Natural killer cell (primary cell): ENCODE measurements at regions not wholly inside any gene's neighbourhood (a gene's known extent, or its start where the extent isn't known, plus 50 kb on each side); places are given as distances from the start of the nearest gene placed in this dataset.

Experiments used
- ATAC-seq, 3 donors: fragments of 150-1000 bp in 2 of 3; fragments of 200-7000 bp in 1 of 3; cut with Tn5 transposase; 1 replicate in 1 of 3; 2 replicates in 2 of 3; pipeline ENCODE4 v1.10.0; 2021; ENCODE audit warnings: mild to moderate bottlenecking in 2 of 3, moderate library complexity in 2 of 3
- DNase-seq, 2 donors: peaks; one replicate each; pipeline versions ENCODE4 v3.0.0 to v3.0.0-alpha.2; 2013 to 2021; ENCODE audit warnings: mixed read lengths in 1 of 2
- H3K27ac ChIP-seq: one replicate; pipeline ENCODE4 v1.5.1; 2013; ENCODE audit warnings: mild to moderate bottlenecking, low read length
- H3K27me3 ChIP-seq: one replicate; pipeline ENCODE4 v1.6.1; 2013; ENCODE audit warnings: low read length; ENCODE audit not compliant: control insufficient read depth, insufficient read depth
- H3K36me3 ChIP-seq: one replicate; pipeline ENCODE4 v1.6.1; 2013; ENCODE audit warnings: low read length; ENCODE audit not compliant: control insufficient read depth, insufficient read depth
- H3K4me1 ChIP-seq: one replicate; pipeline ENCODE4 v1.6.1; 2013; ENCODE audit warnings: low read length; ENCODE audit not compliant: control insufficient read depth, insufficient read depth
- H3K4me3 ChIP-seq: one replicate; pipeline ENCODE4 v1.5.1; 2013; ENCODE audit warnings: low read length
- H3K9me3 ChIP-seq: one replicate; pipeline ENCODE4 v1.6.1; 2013; ENCODE audit warnings: low read length; ENCODE audit not compliant: control insufficient read depth, insufficient read depth
- H3K27ac Mint-ChIP-seq, 2 donors: one replicate each; pipeline ENCODE4 v1.8.0; 2022; ENCODE audit warnings: mild to moderate bottlenecking in 2 of 2, mixed read lengths in 2 of 2, moderate library complexity in 1 of 2
- H3K27me3 Mint-ChIP-seq, 2 donors: one replicate each; pipeline ENCODE4 v1.8.0; 2022; ENCODE audit warnings: low read depth in 2 of 2, mixed read lengths in 2 of 2
- H3K36me3 Mint-ChIP-seq: one replicate; pipeline ENCODE4 v1.8.0; 2022; ENCODE audit warnings: mixed read lengths
- H3K4me1 Mint-ChIP-seq, 2 donors: one replicate each; pipeline ENCODE4 v1.8.0; 2022; ENCODE audit warnings: mixed read lengths in 2 of 2
- H3K4me3 Mint-ChIP-seq: one replicate; pipeline ENCODE4 v1.8.0; 2022; ENCODE audit warnings: mild to moderate bottlenecking, moderate library complexity, mixed read lengths
- H3K9me3 Mint-ChIP-seq, 2 donors: one replicate each; pipeline ENCODE4 v1.8.0; 2022; ENCODE audit warnings: mixed read lengths in 2 of 2
- WGBS: methylation state at CpG from one replicate; pipeline ENCODE4 v1.1.7; 2013; ENCODE audit warnings: missing lambda C conversion rate; ENCODE audit not compliant: insufficient coverage; 5-methylcytosine and 5-hydroxymethylcytosine counted together
- intact Hi-C: fragments of 100-400 bp; cut with micrococcal nuclease; formaldehyde crosslinking; loops from one replicate; pipeline ENCODE4 v1.14.2; 2022
- TF ChIP-seq, protein P1 (sequence below): fragments of 200-600 bp; IDR thresholded peaks from one replicate; pipeline ENCODE4 v1.8.0; 2022; ENCODE audit warnings: antibody characterized with exemption

DNA sequence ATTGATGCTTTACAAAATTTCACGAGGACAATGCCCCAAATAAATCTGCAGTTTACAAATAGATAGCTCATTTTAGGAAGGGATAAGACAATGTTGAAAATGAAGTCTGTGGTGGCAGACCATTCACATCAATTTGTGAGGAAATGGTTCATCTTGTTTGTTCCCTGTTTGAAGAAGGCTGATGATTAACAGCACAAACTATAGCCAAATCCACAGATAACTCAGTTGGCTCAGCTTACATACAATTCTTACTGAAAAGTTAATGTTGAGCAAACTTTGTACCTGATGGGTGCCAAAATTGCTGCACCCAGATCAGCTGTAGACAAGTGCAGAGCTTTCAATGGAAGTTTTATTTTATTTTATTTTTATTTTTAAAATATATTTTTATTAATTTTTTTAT, 763.9 kb downstream of the DOK5 start:
- WGBS, result 63% methylated on average over 1 of the region's 1 CpG
- intact Hi-C loops, result no loop called here
- H3K36me3 Mint-ChIP-seq, result no peaks in the 10 kb centered on the region
- ATAC-seq (no peak), DNase-seq (no peak)
- TF ChIP-seq, protein P1, sequence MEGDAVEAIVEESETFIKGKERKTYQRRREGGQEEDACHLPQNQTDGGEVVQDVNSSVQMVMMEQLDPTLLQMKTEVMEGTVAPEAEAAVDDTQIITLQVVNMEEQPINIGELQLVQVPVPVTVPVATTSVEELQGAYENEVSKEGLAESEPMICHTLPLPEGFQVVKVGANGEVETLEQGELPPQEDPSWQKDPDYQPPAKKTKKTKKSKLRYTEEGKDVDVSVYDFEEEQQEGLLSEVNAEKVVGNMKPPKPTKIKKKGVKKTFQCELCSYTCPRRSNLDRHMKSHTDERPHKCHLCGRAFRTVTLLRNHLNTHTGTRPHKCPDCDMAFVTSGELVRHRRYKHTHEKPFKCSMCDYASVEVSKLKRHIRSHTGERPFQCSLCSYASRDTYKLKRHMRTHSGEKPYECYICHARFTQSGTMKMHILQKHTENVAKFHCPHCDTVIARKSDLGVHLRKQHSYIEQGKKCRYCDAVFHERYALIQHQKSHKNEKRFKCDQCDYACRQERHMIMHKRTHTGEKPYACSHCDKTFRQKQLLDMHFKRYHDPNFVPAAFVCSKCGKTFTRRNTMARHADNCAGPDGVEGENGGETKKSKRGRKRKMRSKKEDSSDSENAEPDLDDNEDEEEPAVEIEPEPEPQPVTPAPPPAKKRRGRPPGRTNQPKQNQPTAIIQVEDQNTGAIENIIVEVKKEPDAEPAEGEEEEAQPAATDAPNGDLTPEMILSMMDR, result no peak
- H3K27ac ChIP-seq, result no peak overlapping the region
- H3K36me3 ChIP-seq, result no peaks in the 10 kb centered on the region
- H3K27me3 Mint-ChIP-seq, result no peaks in the 10 kb centered on the region
- no peaks in the 10 kb centered on the region for H3K9me3 ChIP-seq
- H3K9me3 Mint-ChIP-seq, result peaks cover 9 to 12% of the 10 kb centered on the region in 2 donors
- H3K4me3 ChIP-seq, result no peak overlapping the region
- H3K4me1 ChIP-seq, result no peaks in the 10 kb centered on the region
- no peaks in the 10 kb centered on the region for H3K27me3 ChIP-seq
- H3K27ac Mint-ChIP-seq, result no peak overlapping the region
- H3K4me3 Mint-ChIP-seq, result no peak overlapping the region
- H3K4me1 Mint-ChIP-seq, result no peaks in the 10 kb centered on the region

DNA sequence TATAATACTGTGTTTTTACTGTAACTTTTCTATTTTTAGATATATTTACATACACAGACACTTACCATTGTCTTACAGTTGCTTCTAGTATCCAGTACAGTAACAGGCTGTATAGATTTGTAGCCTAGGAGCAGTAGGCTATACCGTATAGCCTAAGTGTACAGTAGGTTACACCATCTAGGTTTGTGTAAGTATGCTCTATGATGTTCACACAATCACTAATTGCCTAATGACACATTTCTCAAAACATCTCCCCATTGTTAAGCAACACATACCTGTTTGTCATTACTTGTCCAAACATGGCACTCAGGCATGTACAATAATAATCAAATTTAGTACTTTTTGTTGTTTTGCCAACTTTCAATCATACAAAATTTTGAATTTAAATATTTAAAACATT, 757.3 kb downstream of the DOK5 start:
- Histone ChIP-seq H3K36me3 (no peaks in the 10 kb centered on the region), H3K27me3 (no peaks in the 10 kb centered on the region), H3K4me3 (no peak overlapping the region), H3K27ac (no peak overlapping the region), H3K4me1 (no peaks in the 10 kb centered on the region), H3K9me3 (no peaks in the 10 kb centered on the region)
- H3K27ac Mint-ChIP-seq, result no peak overlapping the region
- no peaks in the 10 kb centered on the region for H3K27me3 Mint-ChIP-seq
- TF ChIP-seq, protein P1, result no peak
- intact Hi-C loops, result no loop called here
- no peaks in the 10 kb centered on the region for H3K36me3 Mint-ChIP-seq
- ATAC-seq (no peak), DNase-seq (no peak)
- H3K4me1 Mint-ChIP-seq, result no peaks in the 10 kb centered on the region
- no CpG with 5 or more reads among the region's 1 CpG for WGBS
- peaks cover 4 to 13% of the 10 kb centered on the region in 2 donors for H3K9me3 Mint-ChIP-seq
- no peak overlapping the region for H3K4me3 Mint-ChIP-seq

DNA sequence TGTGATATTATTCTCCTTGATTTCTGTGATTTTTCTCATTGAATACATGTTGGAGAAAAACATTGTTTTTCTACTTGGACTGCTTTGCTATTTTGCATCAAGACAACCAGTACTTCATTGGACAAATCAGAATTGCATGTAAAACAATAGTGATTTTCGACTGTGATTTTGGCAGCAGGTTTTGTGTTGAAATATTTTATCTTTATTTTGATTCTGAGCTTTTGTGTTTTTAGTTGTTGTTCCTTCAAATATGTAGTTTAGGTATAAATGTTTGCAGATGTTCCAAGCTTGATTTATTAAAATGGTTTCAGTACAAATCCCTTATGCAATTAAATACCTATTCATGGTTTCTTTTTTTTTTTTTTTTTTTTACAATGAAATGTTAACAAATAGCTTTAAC, 754.1 kb downstream of the DOK5 start:
- 50% methylated on average over 1 of the region's 1 CpG for whole genome bisulfite sequencing
- H3K4me3 Mint-ChIP-seq, result no peak overlapping the region
- intact Hi-C loops, result no loop called here
- Histone ChIP-seq H3K4me3 (no peak overlapping the region), H3K36me3 (no peaks in the 10 kb centered on the region), H3K27ac (no peak overlapping the region), H3K27me3 (no peaks in the 10 kb centered on the region), H3K9me3 (no peaks in the 10 kb centered on the region), H3K4me1 (no peaks in the 10 kb centered on the region)
- TF ChIP-seq, protein P1, result no peak
- no peaks in the 10 kb centered on the region for H3K4me1 Mint-ChIP-seq
- H3K36me3 Mint-ChIP-seq, result peaks cover 13% of the 10 kb centered on the region
- no peaks in the 10 kb centered on the region for H3K27me3 Mint-ChIP-seq
- H3K27ac Mint-ChIP-seq, result no peak overlapping the region
- peaks cover 7 to 13% of the 10 kb centered on the region in 2 donors for H3K9me3 Mint-ChIP-seq
- no peak for DNase-seq
- ATAC-seq, result no peak

DNA sequence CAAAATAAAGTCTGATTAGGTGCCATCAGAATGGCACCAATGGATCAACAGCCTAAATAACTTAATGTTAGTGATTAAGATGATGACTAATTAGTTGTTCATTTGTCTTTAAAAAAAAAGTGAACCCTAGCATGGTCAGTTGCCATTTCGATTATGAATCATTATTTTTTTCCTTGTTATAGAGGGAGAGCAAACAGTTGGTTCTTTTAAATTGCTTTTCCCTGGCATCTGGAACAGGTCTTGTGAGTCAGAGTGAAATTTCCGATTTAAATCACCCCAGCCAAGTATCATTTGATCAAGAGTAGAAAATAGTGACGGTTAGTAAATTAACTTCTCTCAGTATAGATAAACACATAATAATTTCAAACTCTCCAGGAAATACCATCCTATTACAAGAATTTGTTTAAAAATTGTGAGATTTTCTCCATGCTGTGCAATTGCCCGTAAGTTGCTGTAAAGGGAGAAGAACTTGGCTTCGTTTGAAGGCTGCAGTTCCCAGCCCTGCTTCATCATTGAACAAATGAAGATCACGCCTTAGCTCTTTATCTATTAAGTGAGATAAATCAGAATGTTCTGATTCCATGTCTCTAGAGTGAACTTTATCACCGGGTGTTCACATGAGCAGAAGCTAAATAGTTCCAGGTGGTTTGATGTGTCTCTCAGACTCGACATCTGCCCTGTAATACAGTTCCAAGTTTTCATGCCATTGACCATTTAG, 741.3 kb downstream of the DOK5 start:
- no peaks in the 10 kb centered on the region for H3K4me1 ChIP-seq
- no peaks in the 10 kb centered on the region for H3K36me3 ChIP-seq
- DNase-seq (no peak), ATAC-seq (no peak)
- Mint-ChIP-seq H3K4me3 (no peak overlapping the region), H3K27me3 (no peaks in the 10 kb centered on the region), H3K27ac (no peak overlapping the region), H3K9me3 (peaks cover 4 to 5% of the 10 kb centered on the region in 2 donors), H3K4me1 (no peaks in the 10 kb centered on the region), H3K36me3 (no peaks in the 10 kb centered on the region)
- no peak overlapping the region for H3K4me3 ChIP-seq
- peaks cover 6% of the 10 kb centered on the region for H3K9me3 ChIP-seq
- TF ChIP-seq, protein P1, result no peak
- no peaks in the 10 kb centered on the region for H3K27me3 ChIP-seq
- intact Hi-C loops, result no loop called here
- no peak overlapping the region for H3K27ac ChIP-seq
- WGBS, result 78% methylated on average over 6 of the region's 8 CpGs
